GM06990 (cell line): ENCODE measurements at regions not wholly inside any gene's neighbourhood (a gene's known extent, or its start where the extent isn't known, plus 50 kb on each side); places are given as distances from the start of the nearest gene placed in this dataset.

Experiments used
- DNase-seq: peaks from one replicate; pipeline ENCODE4 v3.0.0-alpha.2; 2011; ENCODE audit not compliant: insufficient read length; ENCODE audit errors: extremely low read depth
- H3K27me3 ChIP-seq: replicated peaks from 2 replicates; pipeline ENCODE4 v1.6.0; 2011; ENCODE audit warnings: low read length; ENCODE audit not compliant: control insufficient read depth, insufficient read depth
- H3K36me3 ChIP-seq: 2 replicates; pipeline ENCODE4 v1.5.1; 2011; ENCODE audit warnings: low read length; ENCODE audit not compliant: control insufficient read depth, insufficient read depth
- H3K4me3 ChIP-seq: replicated peaks from 2 replicates; pipeline ENCODE4 v1.5.1; 2011; ENCODE audit warnings: low read depth, mild to moderate bottlenecking, control low read depth, low read length
- TF ChIP-seq, protein P1 (sequence below): IDR thresholded peaks from 2 replicates; pipeline ENCODE4 v1.5.1; 2011; ENCODE audit warnings: low read length, control low read depth, mild to moderate bottlenecking, inconsistent platforms; ENCODE audit not compliant: insufficient read depth, poor library complexity, severe bottlenecking

- H3K27me3 ChIP-seq = no peaks in the 10 kb centered on the region
- DNase-seq = no peak
- TF ChIP-seq, protein P1, sequence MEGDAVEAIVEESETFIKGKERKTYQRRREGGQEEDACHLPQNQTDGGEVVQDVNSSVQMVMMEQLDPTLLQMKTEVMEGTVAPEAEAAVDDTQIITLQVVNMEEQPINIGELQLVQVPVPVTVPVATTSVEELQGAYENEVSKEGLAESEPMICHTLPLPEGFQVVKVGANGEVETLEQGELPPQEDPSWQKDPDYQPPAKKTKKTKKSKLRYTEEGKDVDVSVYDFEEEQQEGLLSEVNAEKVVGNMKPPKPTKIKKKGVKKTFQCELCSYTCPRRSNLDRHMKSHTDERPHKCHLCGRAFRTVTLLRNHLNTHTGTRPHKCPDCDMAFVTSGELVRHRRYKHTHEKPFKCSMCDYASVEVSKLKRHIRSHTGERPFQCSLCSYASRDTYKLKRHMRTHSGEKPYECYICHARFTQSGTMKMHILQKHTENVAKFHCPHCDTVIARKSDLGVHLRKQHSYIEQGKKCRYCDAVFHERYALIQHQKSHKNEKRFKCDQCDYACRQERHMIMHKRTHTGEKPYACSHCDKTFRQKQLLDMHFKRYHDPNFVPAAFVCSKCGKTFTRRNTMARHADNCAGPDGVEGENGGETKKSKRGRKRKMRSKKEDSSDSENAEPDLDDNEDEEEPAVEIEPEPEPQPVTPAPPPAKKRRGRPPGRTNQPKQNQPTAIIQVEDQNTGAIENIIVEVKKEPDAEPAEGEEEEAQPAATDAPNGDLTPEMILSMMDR = no peak
- no peaks in the 10 kb centered on the region for H3K36me3 ChIP-seq
- no peak overlapping the region for H3K4me3 ChIP-seq
These were observed 148.6 kb upstream of the PKDCC start for GRCh38 chr2:41899189-41899588.

- Histone ChIP-seq H3K27me3 (no peaks in the 10 kb centered on the region), H3K36me3 (no peaks in the 10 kb centered on the region), H3K4me3 (no peak overlapping the region)
- DNase-seq = no peak
- TF ChIP-seq, protein P1 = no peak
These were observed 147.7 kb upstream of the PKDCC start for GRCh38 chr2:41900101-41900577.

GRCh38 chr2:41902897-41903296 is 144.9 kb upstream of the PKDCC start:
- H3K27me3 ChIP-seq = no peaks in the 10 kb centered on the region; the same call in none of the 2 replicates
- H3K4me3 ChIP-seq = no peak overlapping the region
- TF ChIP-seq, protein P1 = no peak
- no peaks in the 10 kb centered on the region for H3K36me3 ChIP-seq
- DNase-seq = no peak

DNA sequence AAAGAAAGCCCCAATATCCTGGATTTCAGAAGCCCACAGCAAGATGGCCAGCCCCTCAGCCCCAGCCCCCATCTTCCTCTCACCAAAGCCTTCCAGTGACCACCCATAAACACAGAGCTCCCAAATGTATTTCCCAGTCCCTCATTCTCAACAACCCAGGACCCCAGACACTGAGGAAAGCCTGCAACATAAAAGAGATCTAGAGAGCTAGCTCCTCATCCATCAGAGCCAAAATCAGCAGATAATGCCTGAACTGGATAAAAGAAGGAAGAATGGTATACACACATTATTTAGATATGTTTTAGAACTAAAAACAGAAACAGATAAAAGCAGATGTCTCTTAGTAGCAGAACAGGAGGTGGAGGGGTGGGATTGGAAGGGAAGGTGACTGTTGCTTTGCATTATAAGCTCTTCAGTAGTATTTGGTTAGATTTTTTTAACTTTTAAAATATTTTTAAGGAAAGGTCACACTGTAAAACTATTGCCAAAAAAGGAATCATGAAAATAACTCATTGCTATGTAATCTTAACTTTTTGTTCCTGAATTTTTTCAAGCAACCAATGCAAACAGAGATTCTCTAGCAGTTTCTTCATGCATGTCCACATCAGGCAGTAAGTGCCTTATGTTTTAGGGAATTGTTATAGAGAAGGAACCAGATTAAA is 144.2 kb upstream of the PKDCC start:
- TF ChIP-seq, protein P1 = no peak
- DNase-seq = no peak

DNA sequence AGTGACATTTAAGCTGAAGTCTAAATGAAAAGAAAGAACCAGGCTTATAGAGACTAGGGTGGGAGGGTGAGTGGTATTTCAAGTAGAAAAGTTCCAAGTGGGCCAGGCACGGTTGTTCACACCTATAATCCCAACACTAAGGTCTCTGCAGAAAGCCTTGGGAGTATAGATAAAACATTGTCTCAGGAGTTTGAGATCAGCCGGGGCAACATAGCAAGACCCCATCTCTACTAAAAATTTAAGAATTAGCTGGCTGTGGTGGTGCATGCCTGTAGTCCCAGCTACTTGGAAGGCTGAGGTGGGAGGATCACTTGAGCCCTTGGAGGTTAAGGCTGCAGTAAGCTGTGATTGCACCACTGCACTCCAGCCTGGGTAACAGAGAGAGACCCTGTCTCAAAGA is 143.4 kb upstream of the PKDCC start:
- no peak for DNase-seq
- H3K36me3 ChIP-seq = no peaks in the 10 kb centered on the region
- no peak overlapping the region for H3K4me3 ChIP-seq
- H3K27me3 ChIP-seq = no peaks in the 10 kb centered on the region; the same call in none of the 2 replicates
- TF ChIP-seq, protein P1 = no peak

More for the DNA sequence above, 144.2 kb upstream of the PKDCC start:
- Histone ChIP-seq H3K36me3 (no peaks in the 10 kb centered on the region), H3K4me3 (no peak overlapping the region), H3K27me3 (no peaks in the 10 kb centered on the region; the same call in none of the 2 replicates)
